ENCODE measurements at regions not wholly inside any gene's neighbourhood (a gene's known extent, or its start where the extent isn't known, plus 50 kb on each side); places are given as distances from the start of the nearest gene placed in this dataset.
"Not testable (repeated sequence)": the region's sequence is repeated elsewhere in the genome, so short reads cannot be mapped to it uniquely, and the experiment has no call there.

GRCh38 chr14:83977583-83977982 is 1552.4 kb upstream of the FLRT2 start:
- no peak for TF ChIP-seq CTCF (IDR thresholded peaks at IDR 0.05)
- TF ChIP-seq POLR2A (IDR thresholded peaks at IDR 0.05) = no peak
- no peaks in the 10 kb centered on the region for H3K9me3 ChIP-seq
- H3K4me3 ChIP-seq (replicated peaks in 1 of 3) = no peak overlapping the region
- H3K4me1 ChIP-seq = peaks cover 0 to 5% of the 10 kb centered on the region in 2 donors
- no peaks in the 10 kb centered on the region for H3K36me3 ChIP-seq
- no peak for DNase-seq
- intact Hi-C loops (cut with DNase I) = no loop called here
- no peak overlapping the region for H3K27ac ChIP-seq
- H3K27me3 ChIP-seq = no peaks in the 10 kb centered on the region
- WGBS, 2 donors = 96 to 97% methylated on average over 5 of the region's 5 CpGs

- H3K4me1 ChIP-seq; DNase-seq; H3K4me3 ChIP-seq (replicated peaks in 1 of 3); H3K27ac ChIP-seq; intact Hi-C loops (cut with DNase I); H3K36me3 ChIP-seq; H3K9me3 ChIP-seq; H3K27me3 ChIP-seq: not testable (repeated sequence)
- WGBS, 2 donors = 93 to 94% methylated on average over 3 of the region's 3 CpGs
Observed at GRCh38 chr14:83981676-83982258, 1548.2 kb upstream of the FLRT2 start.

GRCh38 chr14:83988275-83988674 is 1541.7 kb upstream of the FLRT2 start:
- no peak for DNase-seq
- Histone ChIP-seq H3K27me3 (no peaks in the 10 kb centered on the region), H3K9me3 (no peaks in the 10 kb centered on the region), H3K4me3 (replicated peaks in 1 of 3) (no peak overlapping the region), H3K27ac (no peak overlapping the region), H3K36me3 (no peaks in the 10 kb centered on the region), H3K4me1 (peaks cover 0 to 6% of the 10 kb centered on the region in 2 donors)
- TF ChIP-seq POLR2A (IDR thresholded peaks at IDR 0.05) (no peak), CTCF (IDR thresholded peaks at IDR 0.05) (no peak)
- 82 to 90% methylated on average over 3 of the region's 3 CpGs for WGBS, 2 donors
- intact Hi-C loops (cut with DNase I) = no loop called here

GRCh38 chr14:83991666-83992065 is 1538.3 kb upstream of the FLRT2 start:
- Histone ChIP-seq H3K27ac (no peak overlapping the region), H3K9me3 (no peaks in the 10 kb centered on the region), H3K4me3 (replicated peaks in 1 of 3) (no peak overlapping the region), H3K36me3 (no peaks in the 10 kb centered on the region), H3K4me1 (peaks cover 0 to 6% of the 10 kb centered on the region in 2 donors), H3K27me3 (no peaks in the 10 kb centered on the region)
- no peak for DNase-seq
- TF ChIP-seq POLR2A (IDR thresholded peaks at IDR 0.05) (no peak), CTCF (IDR thresholded peaks at IDR 0.05) (no peak)
- WGBS, 2 donors = 84 to 88% methylated on average over 3 of the region's 3 CpGs
- intact Hi-C loops (cut with DNase I) = no loop called here

GRCh38 chr14:83992857-83993256 is 1537.1 kb upstream of the FLRT2 start:
- H3K4me1 ChIP-seq = peaks cover 0 to 6% of the 10 kb centered on the region in 2 donors
- no peak overlapping the region for H3K4me3 ChIP-seq (replicated peaks in 1 of 3)
- H3K27me3 ChIP-seq = no peaks in the 10 kb centered on the region
- no peak for TF ChIP-seq CTCF (IDR thresholded peaks at IDR 0.05)
- TF ChIP-seq POLR2A (IDR thresholded peaks at IDR 0.05) = no peak
- peak; percentile 20 to 41 for DNase-seq
- H3K27ac ChIP-seq = no peak overlapping the region
- no peaks in the 10 kb centered on the region for H3K36me3 ChIP-seq
- H3K9me3 ChIP-seq = no peaks in the 10 kb centered on the region
- 36 to 65% methylated on average over 3 of the region's 3 CpGs for WGBS, 2 donors
- intact Hi-C loops (cut with DNase I) = no loop called here

GRCh38 chr14:83993545-83993944 is 1536.4 kb upstream of the FLRT2 start:
- TF ChIP-seq CTCF (IDR thresholded peaks at IDR 0.05) (no peak), POLR2A (IDR thresholded peaks at IDR 0.05) (no peak)
- Histone ChIP-seq H3K9me3 (no peaks in the 10 kb centered on the region), H3K27ac (no peak overlapping the region), H3K36me3 (no peaks in the 10 kb centered on the region), H3K27me3 (no peaks in the 10 kb centered on the region), H3K4me3 (replicated peaks in 1 of 3) (no peak overlapping the region), H3K4me1 (peaks cover 0 to 6% of the 10 kb centered on the region in 2 donors)
- intact Hi-C loops (cut with DNase I) = no loop called here
- DNase-seq = no peak
- 93% methylated on average over 2 of the region's 2 CpGs for WGBS, 2 donors
